GM18502 (cell line): ENCODE measurements at regions not wholly inside any gene's neighbourhood (a gene's known extent, or its start where the extent isn't known, plus 50 kb on each side); places are given as distances from the start of the nearest gene placed in this dataset.
"Not testable (repeated sequence)": the region's sequence is repeated elsewhere in the genome, so short reads cannot be mapped to it uniquely, and the experiment has no call there.

Experiments used
- ATAC-seq: cut with Tn5 transposase; IDR thresholded peaks from one replicate; pipeline ENCODE4 v1.9.1; 2021; ENCODE audit warnings: mild to moderate bottlenecking; ENCODE audit not compliant: unreplicated experiment, poor library complexity

GRCh38 chr9:113664181-113664875 is 200.8 kb downstream of the RGS3 start:
- ATAC-seq: no peak

- ATAC-seq: no peak
Measured at GRCh38 chr9:113665064-113665463, 201.5 kb downstream of the RGS3 start.

- no peak for ATAC-seq
Measured at GRCh38 chr9:113665756-113666155, 202.2 kb downstream of the RGS3 start.

DNA sequence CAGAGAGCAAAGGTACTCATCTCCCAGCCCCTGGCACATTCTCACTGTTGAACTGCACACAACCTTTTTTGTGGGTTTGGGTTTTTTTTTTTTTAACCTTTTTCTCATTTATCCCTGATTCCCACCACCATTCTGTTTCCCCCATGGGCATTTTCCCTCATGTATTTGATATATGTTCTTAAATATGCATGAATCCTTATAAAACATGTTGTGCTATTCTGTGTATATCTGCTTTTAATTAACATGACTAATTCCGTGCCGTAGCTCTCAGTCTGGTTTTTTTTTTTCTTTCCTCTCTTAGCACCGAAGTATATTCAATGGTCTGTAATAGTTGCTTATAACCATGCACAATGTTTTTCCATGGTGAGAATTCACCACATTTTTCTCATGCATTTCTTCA is 204.5 kb downstream of the RGS3 start:
- ATAC-seq: no peak

DNA sequence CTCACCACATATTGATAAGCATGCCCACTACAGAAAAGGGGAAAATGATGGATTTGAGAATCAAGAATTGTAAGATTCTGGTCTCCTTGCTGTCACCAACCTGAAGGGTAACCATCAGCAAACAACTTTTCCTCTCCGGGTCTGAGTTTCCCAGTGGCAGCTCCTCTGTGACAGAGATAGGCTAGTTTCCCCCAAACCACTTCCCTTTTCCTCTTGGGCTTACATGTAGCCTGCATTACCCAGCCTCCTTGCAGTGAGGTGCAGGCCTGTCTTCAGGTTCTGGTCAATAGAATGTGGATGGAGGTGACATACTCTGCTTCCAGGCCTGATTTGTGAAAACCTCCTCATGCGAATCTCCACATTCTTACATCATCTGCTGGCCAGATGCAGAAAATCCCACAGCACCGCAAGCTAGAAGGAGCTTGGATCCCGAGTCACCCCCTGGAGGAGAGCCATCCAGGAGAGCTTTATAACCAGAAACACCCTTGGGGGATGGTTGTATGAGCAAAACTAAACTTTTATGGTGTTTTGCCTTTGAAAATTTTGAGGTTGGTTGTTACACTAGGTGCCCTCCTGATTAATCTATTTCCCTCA is 206.1 kb downstream of the RGS3 start:
- ATAC-seq: no peak

DNA sequence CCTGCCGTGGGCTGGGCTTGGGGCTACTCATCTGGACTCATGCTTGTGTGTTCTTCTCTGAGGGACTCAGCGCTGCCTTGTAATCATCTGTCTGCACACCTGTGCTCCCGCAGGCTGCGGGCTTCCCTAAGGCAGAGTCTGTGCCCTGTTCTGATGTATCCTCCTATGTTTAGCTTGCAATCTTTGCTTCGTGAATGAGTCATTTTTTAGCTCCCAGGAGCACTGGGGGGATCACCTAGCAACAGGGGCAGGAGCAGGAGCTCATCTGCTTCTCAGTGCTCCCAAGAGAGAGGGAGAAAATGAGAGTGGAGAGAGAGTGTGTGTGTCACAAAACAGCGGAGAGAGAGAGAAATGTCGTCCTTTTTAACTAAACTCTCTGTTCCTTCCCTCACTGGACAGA is 202.4 kb upstream of the ZNF618 start:
- no peak for ATAC-seq

DNA sequence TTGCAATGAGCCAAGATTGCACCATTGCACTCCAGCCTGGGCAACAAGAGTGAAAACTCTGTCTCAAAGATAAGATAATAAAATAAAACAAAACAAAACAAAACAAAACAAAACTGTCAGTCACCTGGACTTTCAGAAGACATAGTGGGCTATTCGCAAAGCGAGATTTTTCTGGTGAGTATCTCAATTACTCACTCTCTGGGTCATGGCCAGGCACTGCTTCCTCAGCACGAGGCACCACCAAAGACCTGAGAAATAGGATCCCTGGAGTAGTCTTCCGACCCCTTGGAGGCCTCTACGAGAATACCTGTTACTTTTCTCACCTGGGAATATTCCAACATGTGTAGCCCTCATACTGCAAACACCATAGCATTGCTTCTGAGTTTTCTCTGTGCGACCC is 201.7 kb upstream of the ZNF618 start:
- no peak for ATAC-seq

GRCh38 chr9:113675475-113675941 is 200.6 kb upstream of the ZNF618 start:
- ATAC-seq: no peak

GRCh38 chr9:113677057-113677456 is 199.1 kb upstream of the ZNF618 start:
- no peak for ATAC-seq

- no peak for ATAC-seq
Measured at GRCh38 chr9:113677569-113677968, 198.5 kb upstream of the ZNF618 start.

DNA sequence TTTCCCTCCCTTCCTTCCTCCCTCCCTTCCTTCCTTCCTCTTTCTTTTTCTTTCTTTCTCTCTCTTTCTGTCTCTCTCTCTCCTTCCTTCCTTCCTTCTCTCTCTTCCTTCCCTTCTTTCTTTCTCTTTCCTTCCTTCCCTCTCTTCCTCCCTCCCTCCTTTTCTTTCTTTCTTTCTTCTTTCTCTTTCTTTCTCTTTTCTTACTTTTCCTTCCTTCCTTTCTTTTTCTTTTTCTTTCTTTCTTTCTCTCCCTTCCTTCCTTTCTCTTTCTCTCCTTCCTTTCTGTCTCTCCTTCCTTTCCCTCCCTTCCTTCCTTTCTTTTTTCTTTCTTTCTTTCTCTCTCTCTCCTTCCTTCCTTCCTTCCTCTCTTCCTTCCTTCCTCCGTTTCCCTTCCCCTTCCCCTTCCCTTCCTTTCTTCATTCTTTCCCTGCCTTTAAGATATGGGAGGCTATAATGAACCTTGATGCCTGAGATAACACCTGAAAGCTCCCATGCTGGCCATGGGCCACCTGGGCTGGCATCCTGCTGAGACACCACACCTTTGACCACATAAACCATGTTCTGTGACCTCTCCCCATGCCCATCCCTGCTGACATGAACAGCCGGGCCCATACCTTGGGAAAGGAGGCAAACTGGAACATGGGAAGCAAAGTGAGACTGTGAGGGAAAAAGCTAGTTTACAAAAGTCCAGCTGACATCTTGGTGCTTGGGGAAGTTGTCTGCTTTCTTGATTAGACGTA is 197.8 kb upstream of the ZNF618 start:
- ATAC-seq: no peak

GRCh38 chr9:113678859-113679256 is 197.3 kb upstream of the ZNF618 start:
- ATAC-seq: no peak

DNA sequence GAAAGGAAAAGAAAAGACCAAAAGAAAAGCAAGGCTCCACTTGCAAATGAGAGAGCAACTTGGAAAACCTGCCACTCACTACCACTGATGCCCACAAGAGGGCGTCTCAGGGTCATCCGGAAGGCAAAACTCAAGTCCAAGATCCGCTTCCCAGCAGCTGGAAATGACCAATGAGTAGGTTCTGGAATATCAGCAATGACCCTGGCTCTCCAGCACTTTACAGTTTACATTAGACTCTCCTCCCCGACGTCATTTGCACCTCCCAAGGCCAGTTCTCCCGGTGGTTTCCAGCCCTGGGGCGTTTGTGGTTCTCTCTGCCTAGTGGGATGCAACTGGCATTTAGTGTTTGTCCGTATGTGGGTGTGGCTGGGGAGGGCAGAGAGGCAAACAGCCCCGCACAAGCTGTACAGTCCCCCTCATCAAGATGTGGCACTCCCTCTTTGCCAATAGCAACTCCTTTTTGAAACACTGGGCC is 193.8 kb upstream of the ZNF618 start:
- no peak for ATAC-seq

GRCh38 chr9:113685636-113686035 is 190.5 kb upstream of the ZNF618 start:
- not testable (repeated sequence) for ATAC-seq

- ATAC-seq: no peak
Measured at GRCh38 chr9:113687107-113687679, 188.9 kb upstream of the ZNF618 start.

DNA sequence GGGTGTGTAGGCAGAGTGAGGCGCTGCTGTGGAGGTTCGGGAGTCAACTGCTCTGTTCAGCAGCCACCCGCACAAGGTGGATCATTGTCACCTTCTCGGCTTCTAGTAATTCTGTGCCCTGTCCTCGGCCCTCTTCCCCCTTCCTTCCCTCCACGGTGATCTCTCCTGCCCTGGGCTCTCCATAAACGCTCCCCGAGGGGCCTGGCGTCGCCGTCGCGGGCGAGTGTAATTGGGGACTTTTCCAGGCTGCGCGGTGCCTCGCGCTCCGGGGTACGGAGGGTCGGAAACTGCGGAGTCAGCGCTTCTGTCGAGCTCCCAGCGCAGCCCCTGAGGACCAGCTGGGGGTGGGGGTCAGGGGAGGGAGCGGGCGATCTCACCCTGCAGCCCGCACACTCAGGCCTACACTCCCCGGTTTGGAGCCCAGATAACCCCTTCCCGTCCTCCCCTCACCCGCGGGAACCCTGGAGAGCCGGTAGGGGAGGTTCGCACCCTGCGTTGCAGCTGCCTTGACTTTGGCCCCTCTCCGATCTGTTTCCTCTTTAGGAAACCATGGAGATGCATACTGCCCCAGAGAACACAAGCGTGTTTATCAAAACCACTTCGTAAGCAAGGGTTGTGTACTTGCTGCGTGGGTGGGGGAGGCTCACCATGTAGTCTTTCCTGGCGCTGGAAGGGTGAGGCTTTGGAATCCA is 188.3 kb upstream of the ZNF618 start:
- no peak for ATAC-seq

DNA sequence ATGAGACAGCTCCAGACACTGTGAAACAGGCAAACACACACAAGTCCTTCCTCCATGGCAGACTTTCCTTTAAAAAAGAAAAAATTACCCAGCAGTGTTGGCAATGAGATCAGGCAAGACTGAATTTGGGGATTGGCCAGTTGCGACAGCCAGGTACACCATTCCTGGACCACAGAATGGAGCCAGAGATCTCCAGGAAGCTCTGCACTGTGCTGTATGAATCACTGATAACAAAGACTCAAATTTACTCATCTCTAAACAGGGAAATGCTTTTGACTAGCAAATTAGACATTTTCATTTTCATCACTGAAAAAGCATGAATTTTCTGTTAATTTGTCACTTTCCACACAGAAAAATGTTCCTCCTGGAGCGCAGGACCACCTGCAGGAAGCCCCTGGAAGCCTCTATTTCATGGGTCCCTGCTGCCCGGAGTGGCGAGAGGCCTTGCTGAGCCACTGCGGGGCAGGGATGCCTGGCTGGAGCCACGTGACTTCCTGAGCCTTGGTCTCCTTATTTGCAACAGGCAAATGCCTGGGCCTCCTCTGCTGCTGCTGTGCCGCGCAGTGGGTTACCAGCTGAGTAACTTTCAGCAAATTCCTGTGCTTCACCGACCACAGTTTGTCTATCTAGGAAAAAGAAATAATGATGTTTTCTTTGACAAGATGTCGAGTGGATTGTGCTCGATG is 185.9 kb upstream of the ZNF618 start:
- ATAC-seq: peak; percentile 58

GRCh38 chr9:113692256-113692655 is 183.9 kb upstream of the ZNF618 start:
- no peak for ATAC-seq

- ATAC-seq: no peak
Measured at GRCh38 chr9:113694912-113695311, 181.2 kb upstream of the ZNF618 start.

GRCh38 chr9:113695440-113695851 is 180.7 kb upstream of the ZNF618 start:
- no peak for ATAC-seq
